Kidney (tissue), 13 donors: ENCODE measurements at regions not wholly inside any gene's neighbourhood (a gene's known extent, or its start where the extent isn't known, plus 50 kb on each side); places are given as distances from the start of the nearest gene placed in this dataset.
"Not testable (repeated sequence)": the region's sequence is repeated elsewhere in the genome, so short reads cannot be mapped to it uniquely, and the experiment has no call there.

Experiments
- DNase-seq, 5 donors: peaks; one replicate each; pipeline ENCODE4 v3.0.0-alpha.2; 2013 to 2020
- FAIRE-seq: peaks from 2 replicates; lab custom pipeline; 2012; peaks lifted over from hg19 to GRCh38; lab: Jason Lieb, UNC
- H3K27ac ChIP-seq, 2 donors: one replicate each; pipeline ENCODE4 v1.7.0; 2013; ENCODE audit warnings: low read depth in 2 of 2, low read length in 2 of 2, inconsistent platforms in 1 of 2
- H3K27me3 ChIP-seq: one replicate; pipeline ENCODE4 v1.7.1; 2013; ENCODE audit warnings: low read length, inconsistent platforms; ENCODE audit not compliant: control insufficient read depth, insufficient read depth
- H3K36me3 ChIP-seq, 3 donors: one replicate each; pipeline versions ENCODE4 v1.7.0 to v1.7.1; 2013; ENCODE audit warnings: low read length in 3 of 3, control low read depth in 1 of 3, inconsistent platforms in 1 of 3; ENCODE audit not compliant: insufficient read depth in 3 of 3, control insufficient read depth in 2 of 3
- H3K4me1 ChIP-seq, 3 donors: one replicate each; pipeline versions ENCODE4 v1.7.0 to v1.7.1; 2013; ENCODE audit warnings: low read length in 3 of 3, inconsistent platforms in 1 of 3, low read depth in 1 of 3; ENCODE audit not compliant: control insufficient read depth in 2 of 3, insufficient read depth in 2 of 3
- H3K4me3 ChIP-seq, 3 donors: one replicate each; pipeline versions ENCODE4 v1.7.0 to v1.8.1; 2013; ENCODE audit warnings: low read length in 3 of 3, control low read depth in 1 of 3, inconsistent platforms in 1 of 3
- H3K9ac ChIP-seq, 3 donors: one replicate each; pipeline versions ENCODE4 v1.7.0 to v1.7.1; 2013; ENCODE audit warnings: low read length in 3 of 3, control low read depth in 1 of 3, inconsistent platforms in 1 of 3
- H3K9me3 ChIP-seq, 3 donors: one replicate each; pipeline versions ENCODE4 v1.7.0 to v1.7.1; 2013; ENCODE audit warnings: low read length in 3 of 3, control low read depth in 1 of 3, inconsistent platforms in 1 of 3; ENCODE audit not compliant: control insufficient read depth in 2 of 3, insufficient read depth in 1 of 3
- CTCF ChIP-seq: IDR thresholded peaks from 3 replicates; pipeline ENCODE4 v1.5.1; 2012; ENCODE audit warnings: mild to moderate bottlenecking, moderate library complexity, borderline replicate concordance; ENCODE audit not compliant: insufficient read depth; ENCODE audit errors: extremely low read depth
- intact Hi-C: fragments of 100-400 bp; cut with DNase I; formaldehyde crosslinking; loops from one replicate; pipeline ENCODE4 v1.11.1; 2022
- donor health status: control.
- donor health status: control.
- donor health status: control.
- donor health status: control.
- donor health status: control.
- donor health status: DM: yes; HTN: yes; CAD: no.
- donor health status: Normal renal cell carcinoma (clear cell type).

GRCh38 chr14:46574221-46574977, 77.2 kb downstream of the RPL10L start:
- DNase-seq (peak in 2 of 5 donors; percentile 13 to 19), FAIRE-seq (no peak)
- H3K27me3 ChIP-seq: no peaks in the 10 kb centered on the region
- H3K9ac ChIP-seq: no peak overlapping the region
- H3K4me3 ChIP-seq: no peak overlapping the region
- H3K36me3 ChIP-seq: no peaks in the 10 kb centered on the region
- H3K27ac ChIP-seq: no peak overlapping the region
- TF ChIP-seq CTCF: no peak
- H3K9me3 ChIP-seq: no peaks in the 10 kb centered on the region
- H3K4me1 ChIP-seq: no peaks in the 10 kb centered on the region
- intact Hi-C loops: no loop called here

GRCh38 chr14:46573498-46573897, 78.1 kb downstream of the RPL10L start:
- DNase-seq (peak in 2 of 5 donors; percentile 62 to 70), FAIRE-seq (no peak)
- intact Hi-C loops: no loop called here
- Histone ChIP-seq H3K27me3 (no peaks in the 10 kb centered on the region), H3K27ac (no peak overlapping the region), H3K4me3 (no peak overlapping the region), H3K36me3 (no peaks in the 10 kb centered on the region), H3K4me1 (no peaks in the 10 kb centered on the region), H3K9me3 (no peaks in the 10 kb centered on the region), H3K9ac (no peak overlapping the region)
- no peak for TF ChIP-seq CTCF

GRCh38 chr14:46571970-46572369, 79.6 kb downstream of the RPL10L start:
- DNase-seq (no peak), FAIRE-seq (no peak)
- Histone ChIP-seq H3K9ac (no peak overlapping the region), H3K36me3 (no peaks in the 10 kb centered on the region), H3K4me1 (no peaks in the 10 kb centered on the region), H3K27me3 (no peaks in the 10 kb centered on the region), H3K27ac (no peak overlapping the region), H3K4me3 (no peak overlapping the region), H3K9me3 (no peaks in the 10 kb centered on the region)
- no peak for TF ChIP-seq CTCF
- intact Hi-C loops: no loop called here

- H3K4me3 ChIP-seq, H3K4me1 ChIP-seq, intact Hi-C loops, H3K36me3 ChIP-seq, H3K27me3 ChIP-seq, H3K9ac ChIP-seq, H3K9me3 ChIP-seq, FAIRE-seq, DNase-seq, H3K27ac ChIP-seq: not testable (repeated sequence)
Observed at GRCh38 chr14:46568161-46568560, 83.4 kb downstream of the RPL10L start.
